ENCODE measurements at regions not wholly inside any gene's neighbourhood (a gene's known extent, or its start where the extent isn't known, plus 50 kb on each side); places are given as distances from the start of the nearest gene placed in this dataset.

DNA sequence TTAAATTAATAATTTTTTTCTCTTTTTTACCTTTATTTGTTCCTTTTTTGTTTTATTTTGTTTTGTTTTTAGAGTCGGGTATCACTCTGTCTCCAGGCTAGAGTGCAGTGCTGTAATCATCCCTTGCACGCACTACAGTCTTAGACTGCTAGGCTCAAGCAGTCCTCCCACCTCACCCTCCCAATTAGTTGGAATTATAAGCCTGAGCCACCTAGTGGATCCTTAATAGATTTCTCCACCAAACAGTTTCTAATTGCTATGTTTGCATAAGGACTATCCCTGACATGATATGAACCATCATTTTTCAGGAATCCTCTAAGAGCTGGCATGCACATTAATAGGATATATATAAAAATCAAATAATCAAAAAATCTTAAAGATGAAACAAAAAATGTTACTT is 993.2 kb downstream of the OTOL1 start:
- TF ChIP-seq, protein P1, sequence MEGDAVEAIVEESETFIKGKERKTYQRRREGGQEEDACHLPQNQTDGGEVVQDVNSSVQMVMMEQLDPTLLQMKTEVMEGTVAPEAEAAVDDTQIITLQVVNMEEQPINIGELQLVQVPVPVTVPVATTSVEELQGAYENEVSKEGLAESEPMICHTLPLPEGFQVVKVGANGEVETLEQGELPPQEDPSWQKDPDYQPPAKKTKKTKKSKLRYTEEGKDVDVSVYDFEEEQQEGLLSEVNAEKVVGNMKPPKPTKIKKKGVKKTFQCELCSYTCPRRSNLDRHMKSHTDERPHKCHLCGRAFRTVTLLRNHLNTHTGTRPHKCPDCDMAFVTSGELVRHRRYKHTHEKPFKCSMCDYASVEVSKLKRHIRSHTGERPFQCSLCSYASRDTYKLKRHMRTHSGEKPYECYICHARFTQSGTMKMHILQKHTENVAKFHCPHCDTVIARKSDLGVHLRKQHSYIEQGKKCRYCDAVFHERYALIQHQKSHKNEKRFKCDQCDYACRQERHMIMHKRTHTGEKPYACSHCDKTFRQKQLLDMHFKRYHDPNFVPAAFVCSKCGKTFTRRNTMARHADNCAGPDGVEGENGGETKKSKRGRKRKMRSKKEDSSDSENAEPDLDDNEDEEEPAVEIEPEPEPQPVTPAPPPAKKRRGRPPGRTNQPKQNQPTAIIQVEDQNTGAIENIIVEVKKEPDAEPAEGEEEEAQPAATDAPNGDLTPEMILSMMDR (IDR thresholded peaks at IDR 0.05; ENCODE audit: insufficient read depth, low read depth, low read length, missing control alignments) = no peak
- DNase-seq (ENCODE audit: low read depth) = no peak

DNA sequence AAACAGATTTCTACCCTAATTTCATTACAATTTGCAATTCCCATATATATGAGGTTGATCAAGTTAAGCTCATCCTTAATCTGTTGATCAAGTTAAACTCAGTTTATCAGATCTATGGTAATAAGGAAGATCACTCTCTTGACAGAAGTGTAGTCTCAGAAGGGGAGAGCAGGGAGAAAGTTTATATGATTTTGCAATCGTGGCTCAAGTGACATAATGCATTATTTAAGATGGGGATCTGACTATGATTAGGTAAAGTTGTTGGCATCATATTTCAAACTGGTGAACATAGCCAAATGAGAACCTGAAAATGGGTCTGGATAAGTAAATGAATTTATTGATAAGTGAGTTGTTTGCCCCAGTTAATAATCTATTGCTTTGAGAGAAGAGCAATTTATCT is 995.3 kb downstream of the OTOL1 start:
- TF ChIP-seq, protein P1 (IDR thresholded peaks at IDR 0.05; ENCODE audit: insufficient read depth, low read depth, low read length, missing control alignments) = no peak
- no peak overlapping the region for H3K4me3 ChIP-seq (ENCODE audit: low read depth, low read length)
- no peak for DNase-seq (ENCODE audit: low read depth)

More for the DNA sequence above, 993.2 kb downstream of the OTOL1 start:
- H3K4me3 ChIP-seq (ENCODE audit: low read depth, low read length) = no peak overlapping the region

DNA sequence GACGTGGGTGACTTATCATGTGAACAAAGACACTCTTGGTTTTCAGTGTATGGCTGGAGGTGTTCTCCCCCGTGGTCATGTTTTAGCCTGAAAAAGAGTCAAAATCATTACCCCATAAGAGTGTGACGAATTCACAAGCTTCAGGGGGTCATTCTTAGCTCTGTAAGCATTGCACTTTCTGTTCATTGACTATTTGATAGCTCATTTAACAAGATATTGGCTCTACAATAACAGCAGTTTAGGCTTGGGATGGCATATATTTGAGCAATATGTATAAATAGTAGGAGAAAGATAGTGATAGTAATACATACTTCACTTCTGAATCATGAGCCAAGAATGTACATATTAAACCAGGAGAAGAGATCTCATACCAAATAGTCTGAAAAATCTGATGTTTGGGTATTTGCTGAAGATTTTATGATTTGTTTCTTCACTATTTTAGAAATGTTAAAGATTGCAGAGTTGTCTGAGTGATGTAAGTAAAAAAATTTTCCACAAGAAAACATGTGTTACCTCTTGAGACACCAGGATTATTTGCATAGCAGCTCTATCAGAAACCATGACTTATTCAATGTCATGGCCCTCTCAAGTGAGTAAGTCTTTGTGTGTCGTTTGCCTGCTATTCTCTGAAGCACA is 996.0 kb downstream of the OTOL1 start:
- DNase-seq (ENCODE audit: low read depth) = no peak
- TF ChIP-seq, protein P1 (IDR thresholded peaks at IDR 0.05; ENCODE audit: insufficient read depth, low read depth, low read length, missing control alignments) = no peak
- no peak overlapping the region for H3K4me3 ChIP-seq (ENCODE audit: low read depth, low read length)

DNA sequence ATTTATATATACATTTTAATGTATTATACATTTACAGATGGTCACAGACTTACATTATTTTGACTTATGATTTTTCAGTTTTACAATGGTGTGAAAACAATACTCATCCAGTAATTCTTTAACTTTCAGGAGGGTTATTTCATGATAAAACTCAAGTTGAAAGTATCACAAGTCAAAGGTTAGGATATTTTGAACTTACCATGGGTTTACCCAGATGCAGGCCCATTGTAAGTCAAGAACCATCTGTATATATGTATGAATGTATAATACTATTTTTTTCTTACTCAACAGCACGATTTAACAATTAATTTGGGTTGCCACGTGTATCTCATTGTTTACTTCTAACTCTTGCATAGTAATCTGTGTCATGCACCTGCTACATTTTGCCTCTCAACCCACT is 1002.0 kb downstream of the OTOL1 start:
- TF ChIP-seq, protein P1 (IDR thresholded peaks at IDR 0.05; ENCODE audit: insufficient read depth, low read depth, low read length, missing control alignments) = no peak
- DNase-seq (ENCODE audit: low read depth) = no peak
- no peak overlapping the region for H3K4me3 ChIP-seq (ENCODE audit: low read depth, low read length)

DNA sequence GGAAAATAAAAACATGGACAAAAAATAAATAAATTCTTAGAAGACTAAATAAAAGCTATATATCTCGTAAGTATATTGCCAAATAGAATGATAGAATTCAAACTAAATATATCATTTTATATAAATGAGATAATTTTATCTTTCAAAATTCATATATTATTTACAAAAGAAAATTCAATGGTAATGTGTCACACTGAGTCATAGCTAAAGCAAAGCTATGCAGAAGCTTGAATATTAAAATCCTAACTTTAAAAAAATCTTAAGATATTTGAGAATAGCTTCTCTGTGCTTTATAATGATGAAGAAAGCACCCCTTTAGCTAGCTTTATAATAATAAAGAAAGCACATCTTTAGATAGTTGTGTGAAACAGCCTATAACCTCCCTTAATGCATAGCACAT is 1010.8 kb downstream of the OTOL1 start:
- DNase-seq (ENCODE audit: low read depth) = no peak
- no peak overlapping the region for H3K4me3 ChIP-seq (ENCODE audit: low read depth, low read length)
- TF ChIP-seq, protein P1 (IDR thresholded peaks at IDR 0.05; ENCODE audit: insufficient read depth, low read depth, low read length, missing control alignments) = no peak

DNA sequence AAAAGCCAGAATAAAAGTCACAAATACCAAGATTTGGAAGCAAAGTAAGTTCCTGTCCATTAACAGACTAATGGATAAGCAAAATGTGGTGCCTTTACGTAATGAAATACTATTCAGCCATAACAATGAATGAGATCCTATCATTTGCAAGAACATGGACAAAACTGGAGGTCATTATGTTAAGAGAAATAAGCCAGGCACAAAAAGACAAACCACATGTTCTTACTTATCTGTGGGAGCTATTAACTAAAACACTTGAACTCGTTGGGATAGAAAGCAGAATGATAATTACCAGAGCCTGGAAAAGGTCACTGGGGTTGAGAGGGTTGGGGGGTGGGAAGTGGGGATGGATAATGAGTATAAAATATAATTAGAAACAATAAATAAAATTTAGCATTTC is 1015.9 kb downstream of the OTOL1 start:
- no peak for DNase-seq (ENCODE audit: low read depth)
- no peak overlapping the region for H3K4me3 ChIP-seq (ENCODE audit: low read depth, low read length)
- TF ChIP-seq, protein P1 (IDR thresholded peaks at IDR 0.05; ENCODE audit: insufficient read depth, low read depth, low read length, missing control alignments) = no peak

DNA sequence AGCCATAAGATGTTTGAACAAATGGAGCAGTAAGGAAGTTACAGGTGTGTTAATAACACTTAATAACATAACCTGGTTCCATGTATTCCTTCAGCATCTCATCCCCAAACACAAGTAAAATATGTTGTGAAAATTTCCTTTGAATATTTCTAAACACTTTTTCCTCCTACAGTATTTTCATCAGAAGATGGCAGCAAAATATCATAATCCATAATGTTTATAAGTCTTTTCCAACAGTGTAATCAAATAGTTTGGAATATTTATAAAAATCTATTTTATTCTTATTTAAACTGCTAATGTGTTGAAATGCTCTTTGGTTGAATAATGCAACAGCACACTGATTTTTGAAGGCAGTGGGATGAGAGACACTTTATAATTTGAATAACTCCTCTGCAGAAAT is 1020.5 kb downstream of the OTOL1 start:
- no peak for DNase-seq (ENCODE audit: low read depth)
- H3K4me3 ChIP-seq (ENCODE audit: low read depth, low read length) = no peak overlapping the region
- TF ChIP-seq, protein P1 (IDR thresholded peaks at IDR 0.05; ENCODE audit: insufficient read depth, low read depth, low read length, missing control alignments) = no peak

All from GM12865 (cell line).